GM18505 (cell line): ENCODE measurements at regions not wholly inside any gene's neighbourhood (a gene's known extent, or its start where the extent isn't known, plus 50 kb on each side); places are given as distances from the start of the nearest gene placed in this dataset.

ENCODE experiments used
- ATAC-seq: cut with Tn5 transposase; IDR thresholded peaks from one replicate; pipeline ENCODE4 v1.9.1; 2021; ENCODE audit not compliant: unreplicated experiment
- POLR2A ChIP-seq: IDR thresholded peaks from 4 replicates; pipeline ENCODE4 v1.6.1; 2011; ENCODE audit warnings: borderline replicate concordance; ENCODE audit not compliant: insufficient read depth, insufficient read length; ENCODE audit errors: extremely low read depth

- no peak for ATAC-seq
- no peak for TF ChIP-seq POLR2A
These were observed 556.8 kb downstream of the GABRG1 start for GRCh38 chr4:45566896-45567603.

DNA sequence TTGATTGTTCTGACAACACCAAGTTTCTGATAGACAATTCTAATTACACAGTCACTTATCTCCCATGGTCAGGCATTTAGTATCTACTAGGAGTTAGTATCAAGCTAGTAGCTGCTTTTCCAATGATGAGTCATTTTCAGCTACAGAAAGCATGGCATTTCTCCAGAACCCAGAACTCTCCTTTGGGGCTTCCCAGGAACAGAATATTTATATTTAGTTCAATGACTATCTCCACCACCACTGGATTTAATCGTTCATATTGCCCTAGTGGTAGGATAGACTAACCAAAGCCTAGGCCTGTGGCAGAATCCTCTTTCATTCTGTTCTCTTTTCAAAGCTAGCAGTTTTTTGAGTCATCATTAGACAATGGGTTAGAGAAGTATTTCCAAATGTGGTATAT is 569.4 kb downstream of the GABRG1 start:
- TF ChIP-seq POLR2A, result no peak
- no peak for ATAC-seq

- TF ChIP-seq POLR2A, result no peak
- no peak for ATAC-seq
These were observed 573.0 kb downstream of the GABRG1 start for GRCh38 chr4:45550766-45551366.

GRCh38 chr4:45539142-45539814 is 584.6 kb downstream of the GABRG1 start:
- no peak for TF ChIP-seq POLR2A
- no peak for ATAC-seq

- ATAC-seq, result no peak
- no peak for TF ChIP-seq POLR2A
These were observed 593.4 kb downstream of the GABRG1 start for GRCh38 chr4:45530498-45530897.

DNA sequence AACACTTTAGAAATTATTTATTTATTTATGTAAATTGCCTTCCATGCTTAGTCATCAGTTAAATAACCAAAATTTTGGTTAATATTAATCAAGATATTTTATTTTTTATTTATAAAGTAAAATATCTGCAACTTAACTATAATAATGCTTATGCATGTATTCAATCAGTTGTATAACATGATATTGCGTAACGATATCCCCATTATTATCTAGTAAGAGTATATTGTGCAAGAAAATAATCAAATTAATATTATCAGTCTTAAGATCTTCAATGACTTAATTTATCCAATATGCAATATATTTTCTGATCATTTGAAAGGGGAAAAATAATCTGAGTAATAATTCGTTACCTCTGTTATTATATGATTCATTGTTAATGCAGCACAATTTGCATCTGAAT is 596.7 kb downstream of the GABRG1 start:
- no peak for TF ChIP-seq POLR2A
- ATAC-seq, result no peak

GRCh38 chr4:45518832-45519231 is 605.0 kb downstream of the GABRG1 start:
- no peak for TF ChIP-seq POLR2A
- ATAC-seq, result no peak

GRCh38 chr4:45502471-45502870 is 621.4 kb downstream of the GABRG1 start:
- no peak for ATAC-seq
- TF ChIP-seq POLR2A, result no peak

DNA sequence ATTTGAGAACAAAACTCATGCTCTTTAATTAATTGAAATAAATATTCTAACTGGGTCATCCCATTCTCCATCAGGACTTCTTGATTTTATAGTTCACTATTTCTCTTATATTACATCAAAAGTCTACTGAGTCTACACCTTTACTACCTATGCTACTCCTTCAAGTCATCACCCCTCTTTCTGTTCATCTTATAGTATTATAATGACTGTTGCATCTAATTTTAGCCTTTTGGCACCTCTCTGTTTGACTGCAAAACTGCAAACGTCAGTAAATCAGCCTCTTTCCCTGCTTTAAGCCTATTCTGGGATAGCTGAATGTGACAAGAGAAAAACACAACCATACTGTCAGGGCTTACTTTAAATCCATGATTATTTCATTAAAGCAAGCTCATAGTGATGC is 639.1 kb downstream of the GABRG1 start:
- no peak for ATAC-seq
- TF ChIP-seq POLR2A, result no peak

DNA sequence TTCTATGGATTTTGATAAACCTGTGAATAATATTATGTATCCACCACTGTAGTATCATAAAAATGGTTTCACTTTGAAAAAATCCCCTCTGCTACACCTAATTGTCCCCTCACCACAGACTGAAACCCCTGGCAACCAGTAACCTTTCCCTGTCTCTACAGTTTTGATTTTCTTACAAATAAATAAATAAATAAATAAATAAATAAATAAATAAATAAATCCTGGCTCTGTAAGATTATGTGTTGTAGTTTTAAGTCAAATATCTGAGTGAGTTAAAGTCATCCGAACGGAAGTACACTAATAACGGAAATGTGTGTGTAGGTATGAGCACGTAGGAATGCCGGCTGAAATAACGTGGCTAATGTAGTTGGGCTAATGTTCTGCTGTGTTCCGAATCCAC is 641.5 kb downstream of the GABRG1 start:
- ATAC-seq, result no peak
- TF ChIP-seq POLR2A, result no peak

DNA sequence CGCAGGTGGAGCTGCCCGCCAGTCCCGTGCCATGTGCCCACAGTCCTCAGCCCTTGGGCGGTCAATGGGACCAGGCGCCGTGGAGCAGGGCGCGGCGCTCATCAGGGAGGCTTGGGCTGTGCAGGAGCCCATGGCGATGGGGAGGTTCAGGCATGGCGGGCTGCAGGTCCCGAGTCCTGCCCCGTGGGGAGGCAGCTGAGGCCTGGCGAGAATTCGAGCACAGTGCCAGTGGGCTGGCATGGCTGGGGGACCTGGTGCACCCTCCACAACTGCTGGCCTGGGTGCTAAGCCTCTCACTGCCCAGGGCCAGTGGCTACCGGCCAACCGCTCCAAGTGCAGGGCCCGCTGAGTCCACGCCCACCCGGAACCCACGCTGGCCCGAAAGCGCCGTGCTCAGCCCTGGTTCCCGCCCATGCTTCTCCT is 646.5 kb downstream of the GABRG1 start:
- ATAC-seq, result no peak
- TF ChIP-seq POLR2A, result no peak

DNA sequence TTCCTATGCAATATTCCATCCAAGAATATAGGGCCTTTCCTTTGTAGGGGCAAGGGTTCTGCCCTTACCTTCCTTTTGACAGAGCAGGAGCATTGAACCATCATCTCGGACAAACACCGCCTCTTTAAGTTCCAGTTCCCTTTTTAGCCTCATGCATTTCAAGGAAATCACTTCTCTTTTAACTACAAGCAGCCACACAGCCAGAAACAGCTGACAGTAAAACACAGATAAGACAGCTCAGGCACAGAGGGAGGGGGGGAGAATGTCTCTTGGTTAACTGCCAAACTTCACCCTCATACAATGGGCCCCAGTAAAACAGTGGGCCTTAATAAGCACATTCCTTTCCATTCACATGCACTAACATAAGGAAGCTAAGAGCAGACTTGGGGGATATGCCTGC is 648.3 kb downstream of the GABRG1 start:
- no peak for TF ChIP-seq POLR2A
- ATAC-seq, result no peak

DNA sequence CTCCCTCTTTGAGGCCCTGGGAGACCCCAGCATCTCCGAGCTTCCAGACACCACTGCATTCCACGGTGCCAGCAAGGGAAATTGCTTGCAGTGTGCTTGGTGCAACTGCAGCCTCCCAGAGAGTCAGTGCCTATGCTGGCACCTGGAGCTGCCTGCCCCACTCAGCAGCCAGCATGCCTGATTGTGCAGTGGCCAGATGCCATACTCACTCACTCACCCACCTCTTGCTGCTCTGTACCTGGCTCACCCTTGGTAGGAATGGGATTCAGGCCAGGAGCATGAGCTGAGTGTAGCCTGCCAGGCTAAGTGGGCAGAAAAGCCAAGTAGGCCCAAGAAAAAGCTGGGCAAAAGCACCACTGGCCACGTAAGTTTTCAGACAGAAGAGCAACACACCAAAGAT is 651.4 kb downstream of the GABRG1 start:
- no peak for TF ChIP-seq POLR2A
- ATAC-seq, result no peak

DNA sequence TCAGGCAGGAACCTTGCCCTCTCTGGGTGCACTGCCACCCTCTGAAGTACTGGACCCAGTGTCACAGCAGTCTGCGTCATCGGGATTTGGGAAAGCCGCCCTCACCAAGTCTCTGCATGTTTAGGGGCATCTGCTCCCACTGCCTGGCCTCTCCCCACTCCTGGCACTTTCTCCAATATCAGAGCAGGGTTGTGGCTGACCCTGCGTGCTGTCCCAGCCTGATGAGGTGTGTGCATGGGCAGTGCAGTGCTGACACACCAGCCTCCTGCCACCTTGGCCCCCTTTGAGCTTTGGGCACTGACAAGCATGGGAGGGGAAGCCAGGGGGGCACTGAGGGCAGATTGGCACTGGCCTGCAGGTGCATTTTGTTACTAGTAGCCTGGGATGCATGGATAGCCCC is 652.5 kb downstream of the GABRG1 start:
- ATAC-seq, result no peak
- no peak for TF ChIP-seq POLR2A
